ENCODE measurements at regions not wholly inside any gene's neighbourhood (a gene's known extent, or its start where the extent isn't known, plus 50 kb on each side); places are given as distances from the start of the nearest gene placed in this dataset.

DNA sequence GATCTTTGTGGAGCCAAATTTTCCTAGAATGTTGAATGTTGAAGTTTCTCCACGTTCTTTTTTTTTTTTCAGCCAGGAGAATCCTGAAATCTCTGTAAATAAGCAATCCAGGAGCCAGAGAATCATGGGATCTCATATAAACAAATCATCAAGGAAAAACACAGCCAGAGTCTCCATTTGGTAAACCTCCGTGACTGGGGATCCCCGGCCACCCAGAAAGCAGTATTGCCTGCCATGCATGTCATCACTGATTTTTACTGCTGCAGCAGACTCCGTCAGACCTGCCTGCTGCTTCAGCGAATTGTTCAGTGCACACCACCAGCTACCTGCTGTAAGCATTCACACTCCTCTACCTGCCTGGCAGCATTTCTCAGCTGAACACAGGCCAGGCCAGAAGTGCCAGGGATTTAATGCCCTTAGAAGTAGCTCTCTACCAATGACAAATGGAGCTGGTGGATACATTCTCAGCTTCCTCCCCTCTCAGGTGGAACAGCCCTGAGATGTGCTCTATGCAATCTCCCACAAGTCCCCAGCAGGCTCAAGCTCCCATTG lies 158.6 kb downstream of the CYLD start:
- H4K8ac ChIP-seq (ENCODE audit: extremely low read depth, insufficient read depth, low read length), result no peak overlapping the region; the same call in 1 of the 2 replicates
- no peak overlapping the region for H2BK120ac ChIP-seq (replicated peaks; ENCODE audit: low read depth, low read length)
- no peak overlapping the region for H3K4ac ChIP-seq (replicated peaks; ENCODE audit: insufficient read length, low read depth, low read length)
- no peak overlapping the region for H3K56ac ChIP-seq (replicated peaks; ENCODE audit: insufficient read length, low read depth, low read length)
- H3K18ac ChIP-seq (ENCODE audit: extremely low read depth, low read length), result no peak overlapping the region
- CTCF ChIA-PET (ENCODE audit: partially characterized antibody), result interaction anchor here (0.6 to 1.3 kb wide), 4 partner anchors 11 to 232 kb away, joined by 3 read pairs; no protein-coding TSS in a partner anchor
- no peaks in the 10 kb centered on the region for H3K9me3 ChIP-seq (ENCODE audit: insufficient read depth in 2 of 2, low read depth in 1 of 2, low read length in 1 of 2)
- no peaks in the 10 kb centered on the region for H3K23me2 ChIP-seq (ENCODE audit: low read depth, low read length)
- H3K27me3 ChIP-seq (replicated peaks in 1 of 4; ENCODE audit: control insufficient read depth in 3 of 4, extremely low read depth in 1 of 4, insufficient read depth in 3 of 4, low read length in 3 of 4), result no peaks in the 10 kb centered on the region
- no peak for FAIRE-seq
- no peak overlapping the region for H2BK20ac ChIP-seq (ENCODE audit: low read length)
- no peak overlapping the region for H3K23ac ChIP-seq (ENCODE audit: insufficient read length)
- H3K4me3 ChIP-seq (ENCODE audit: extremely low read depth in 1 of 4, insufficient read depth in 2 of 4, low read depth in 3 of 4, low read length in 4 of 4), result no peak overlapping the region
- H3K4me2 ChIP-seq (ENCODE audit: insufficient read depth in 1 of 2, low read depth in 2 of 2, low read length in 2 of 2), result no peak overlapping the region
- DNase-seq (ENCODE audit: low read depth in 1 of 2, low spot score in 2 of 2), result no peak
- H3K27ac ChIP-seq (ENCODE audit: low read depth, low read length), result no peak overlapping the region
- H3K9ac ChIP-seq (replicated peaks in 1 of 4; ENCODE audit: extremely low read depth in 1 of 4, low read depth in 3 of 4, low read length in 3 of 4), result no peak overlapping the region
- H4K5ac ChIP-seq (ENCODE audit: insufficient read length, low read depth, low read length), result no peak overlapping the region
- no peaks in the 10 kb centered on the region for H3K4me1 ChIP-seq (replicated peaks in 1 of 4; ENCODE audit: control insufficient read depth in 3 of 4, insufficient read depth in 4 of 4, low read length in 3 of 4)
- no peak overlapping the region for H4K91ac ChIP-seq (replicated peaks; ENCODE audit: insufficient read length, low read length)
- H2BK12ac ChIP-seq (ENCODE audit: low read depth, low read length), result no peak overlapping the region
- H3K79me2 ChIP-seq (ENCODE audit: control insufficient read depth in 1 of 2, insufficient read depth in 2 of 2, low read length in 2 of 2), result no peaks in the 10 kb centered on the region
- no peak overlapping the region for H3K14ac ChIP-seq (ENCODE audit: insufficient read length)
- no peak overlapping the region for H2AFZ ChIP-seq (ENCODE audit: low read length)
- peaks cover 0 to 2% of the 10 kb centered on the region in 2 experiments for H4K20me1 ChIP-seq (replicated peaks in 1 of 2; ENCODE audit: control insufficient read depth in 1 of 2, insufficient read depth in 2 of 2, low read length in 2 of 2)
- POLR2A ChIA-PET (ENCODE audit: partially characterized antibody), result no interaction called here
- no peak overlapping the region for H2BK15ac ChIP-seq (ENCODE audit: low read length)
- H2AK5ac ChIP-seq (ENCODE audit: low read depth, low read length), result no peak overlapping the region
- H2BK5ac ChIP-seq (ENCODE audit: low read depth, low read length), result no peak overlapping the region
- no peaks in the 10 kb centered on the region for H3K79me1 ChIP-seq (ENCODE audit: low read depth, low read length)
- WGBS, 2 experiments (ENCODE audit: extremely low coverage in 1 of 2, insufficient coverage in 1 of 2, insufficient read length in 1 of 2, insufficient replicate concordance in 2 of 2, low coverage in 1 of 2, low lambda C conversion rate in 2 of 2, missing lambda C conversion rate in 1 of 2), result 82% methylated on average over 5 of the region's 5 CpGs; no CpG with 5 or more reads in 1 of the 2 experiments
- H3K36me3 ChIP-seq (ENCODE audit: control insufficient read depth in 2 of 4, insufficient read depth in 4 of 4, low read length in 3 of 4), result no peaks in the 10 kb centered on the region
- TF ChIP-seq NANOG (IDR thresholded peaks at IDR 0.05; ENCODE audit: insufficient read depth, low read depth, low read length, poor library complexity, severe bottlenecking) (no peak), SIRT6 (IDR thresholded peaks at IDR 0.05; ENCODE audit: low read length) (no peak), SP2 (IDR thresholded peaks at IDR 0.05; ENCODE audit: low read length) (no peak), JUND (IDR thresholded peaks at IDR 0.05; ENCODE audit: low read length) (no peak), CBX5 (IDR thresholded peaks at IDR 0.05; ENCODE audit: low read depth, low read length) (no peak), CEBPB (IDR thresholded peaks at IDR 0.05; ENCODE audit: low read depth, low read length) (no peak)
